ENCODE measurements at regions not wholly inside any gene's neighbourhood (a gene's known extent, or its start where the extent isn't known, plus 50 kb on each side); places are given as distances from the start of the nearest gene placed in this dataset.

DNA sequence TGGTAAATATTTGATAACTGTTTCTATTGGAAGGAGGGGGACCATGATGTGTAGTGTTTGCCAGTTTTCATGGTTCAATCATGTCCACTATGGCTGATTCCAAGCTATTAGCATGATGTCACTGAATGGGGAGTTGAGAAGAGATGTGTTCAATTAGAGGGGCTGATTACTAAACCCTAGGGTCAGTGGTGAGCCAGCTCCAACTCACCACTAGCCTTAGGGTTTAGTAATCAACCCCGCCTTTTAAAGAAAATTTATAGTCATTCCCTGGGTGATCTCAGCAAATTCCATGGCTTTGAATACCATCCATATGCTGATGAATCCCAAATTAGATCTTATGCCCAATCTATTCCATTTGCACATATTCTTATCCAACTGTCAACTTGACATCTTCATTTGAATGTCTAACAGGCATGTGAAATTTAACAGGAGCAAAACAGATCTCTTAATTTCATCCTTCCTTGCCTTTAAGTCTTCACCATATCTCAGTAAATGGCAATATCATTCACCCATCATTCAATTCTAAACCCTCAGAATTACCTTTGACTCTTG lies 98.8 kb downstream of the GCNT1 start:
- DNase-seq (ENCODE audit: low read depth): peak; percentile 45

- no peak for DNase-seq (ENCODE audit: low read depth)
Observed at GRCh38 chr9:76558465-76558864, 99.5 kb downstream of the GCNT1 start.

DNA sequence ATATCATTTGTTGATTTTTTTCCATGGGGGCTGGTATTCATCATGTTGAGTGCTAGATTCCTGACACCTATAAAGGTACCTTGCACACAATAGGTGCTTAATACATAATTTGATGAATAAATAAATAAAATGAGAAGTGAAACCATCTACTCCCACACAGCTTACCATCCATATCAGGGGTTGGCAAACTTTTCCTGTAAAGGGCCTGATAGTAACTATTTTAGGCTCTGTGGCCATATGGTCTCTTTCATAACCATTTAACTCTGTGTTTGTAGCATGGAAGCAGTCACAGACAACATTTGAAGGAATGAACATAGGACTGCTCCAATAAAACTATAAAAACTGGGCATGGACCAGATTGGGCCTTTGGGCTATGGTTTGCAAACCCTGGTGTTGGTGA lies 100.3 kb downstream of the GCNT1 start:
- DNase-seq (ENCODE audit: low read depth): no peak

GRCh38 chr9:76560481-76560922 lies 101.5 kb downstream of the GCNT1 start:
- peak; percentile 46 for DNase-seq (ENCODE audit: low read depth)

DNA sequence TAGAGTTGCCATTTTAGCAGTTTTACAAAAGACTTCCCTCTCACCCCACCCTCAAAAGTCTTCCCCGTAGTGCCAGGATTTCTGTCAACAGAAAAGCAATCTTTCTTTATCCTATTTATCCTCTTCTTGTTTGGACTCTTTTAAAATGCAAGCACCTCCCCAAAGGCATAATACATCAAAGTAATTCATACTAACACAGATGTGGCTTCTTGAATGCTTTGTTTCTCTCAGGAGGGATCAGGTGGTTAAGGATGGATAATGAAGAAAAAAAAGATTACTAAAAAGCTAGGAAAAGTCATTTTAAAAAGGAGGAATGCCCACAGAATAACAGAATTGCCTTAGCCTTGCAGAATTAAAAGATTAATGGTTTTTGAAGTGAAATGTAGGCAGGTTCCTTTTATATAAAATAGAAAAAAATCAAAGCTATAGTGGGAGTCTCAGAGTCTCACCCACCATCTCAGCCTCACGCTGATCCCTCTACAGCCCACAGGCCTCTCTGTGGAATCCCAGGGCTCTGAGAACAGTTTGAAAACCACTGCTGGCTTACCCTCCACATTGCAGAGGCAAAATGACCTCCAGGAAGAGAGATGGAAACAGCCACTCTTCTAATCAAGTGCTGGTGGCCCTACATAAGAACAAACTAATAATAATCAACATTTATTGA lies 102.2 kb downstream of the GCNT1 start:
- DNase-seq (ENCODE audit: low read depth): no peak

Measured in fibroblast of gingiva (primary cell).